Naive B cell (primary cell): ENCODE measurements at regions not wholly inside any gene's neighbourhood (a gene's known extent, or its start where the extent isn't known, plus 50 kb on each side); places are given as distances from the start of the nearest gene placed in this dataset.

Source experiments
- ATAC-seq, 2 donors: fragments of 150-1000 bp; cut with Tn5 transposase; 2 replicates each; pipeline ENCODE4 v1.10.0; 2021; ENCODE audit warnings: low read depth in 2 of 2, mild to moderate bottlenecking in 2 of 2, moderate library complexity in 2 of 2
- DNase-seq: peaks from one replicate; pipeline ENCODE4 v3.0.0; 2022
- H3K27ac Mint-ChIP-seq, 6 donors: one replicate each; pipeline ENCODE4 v1.8.0; 2020 to 2022; ENCODE audit warnings: mild to moderate bottlenecking in 6 of 6, mixed read lengths in 6 of 6, moderate library complexity in 5 of 6, inconsistent platforms in 2 of 6
- H3K27me3 Mint-ChIP-seq, 3 donors: one replicate each; pipeline ENCODE4 v1.8.0; 2021 to 2022; ENCODE audit warnings: mixed read lengths in 3 of 3, mild to moderate bottlenecking in 1 of 3
- H3K36me3 Mint-ChIP-seq, 2 donors: one replicate each; pipeline ENCODE4 v1.8.0; 2020 to 2022; ENCODE audit warnings: mixed read lengths in 2 of 2, inconsistent platforms in 1 of 2, mild to moderate bottlenecking in 1 of 2
- H3K4me1 Mint-ChIP-seq, 3 donors: one replicate each; pipeline ENCODE4 v1.8.0; 2020 to 2022; ENCODE audit warnings: mixed read lengths in 3 of 3, inconsistent platforms in 1 of 3, mild to moderate bottlenecking in 1 of 3, moderate library complexity in 1 of 3
- H3K4me3 Mint-ChIP-seq, 8 donors: one replicate each; pipeline ENCODE4 v1.8.0; 2020 to 2022; ENCODE audit warnings: mild to moderate bottlenecking in 8 of 8, mixed read lengths in 8 of 8, moderate library complexity in 8 of 8, inconsistent platforms in 2 of 8
- H3K9me3 Mint-ChIP-seq, 7 donors: one replicate each; pipeline ENCODE4 v1.8.0; 2020 to 2022; ENCODE audit warnings: mixed read lengths in 7 of 7, mild to moderate bottlenecking in 5 of 7, inconsistent platforms in 2 of 7, moderate library complexity in 1 of 7

- H3K27me3 Mint-ChIP-seq: peaks cover 0 to 5% (median 0%) of the 10 kb centered on the region in 3 donors
- H3K4me3 Mint-ChIP-seq: no peak overlapping the region
- no peaks in the 10 kb centered on the region for H3K36me3 Mint-ChIP-seq
- no peak for ATAC-seq
- DNase-seq: no peak
- H3K27ac Mint-ChIP-seq: peak overlapping the region in 1 of 6 donors; percentile 79
- no peaks in the 10 kb centered on the region for H3K9me3 Mint-ChIP-seq
- no peaks in the 10 kb centered on the region for H3K4me1 Mint-ChIP-seq
These were observed 49.8 kb upstream of the PDSS1 start for GRCh38 chr10:26647602-26648244.
